ENCODE measurements at regions not wholly inside any gene's neighbourhood (a gene's known extent, or its start where the extent isn't known, plus 50 kb on each side); places are given as distances from the start of the nearest gene placed in this dataset.
"Not testable (repeated sequence)": the region's sequence is repeated elsewhere in the genome, so short reads cannot be mapped to it uniquely, and the experiment has no call there.

DNA sequence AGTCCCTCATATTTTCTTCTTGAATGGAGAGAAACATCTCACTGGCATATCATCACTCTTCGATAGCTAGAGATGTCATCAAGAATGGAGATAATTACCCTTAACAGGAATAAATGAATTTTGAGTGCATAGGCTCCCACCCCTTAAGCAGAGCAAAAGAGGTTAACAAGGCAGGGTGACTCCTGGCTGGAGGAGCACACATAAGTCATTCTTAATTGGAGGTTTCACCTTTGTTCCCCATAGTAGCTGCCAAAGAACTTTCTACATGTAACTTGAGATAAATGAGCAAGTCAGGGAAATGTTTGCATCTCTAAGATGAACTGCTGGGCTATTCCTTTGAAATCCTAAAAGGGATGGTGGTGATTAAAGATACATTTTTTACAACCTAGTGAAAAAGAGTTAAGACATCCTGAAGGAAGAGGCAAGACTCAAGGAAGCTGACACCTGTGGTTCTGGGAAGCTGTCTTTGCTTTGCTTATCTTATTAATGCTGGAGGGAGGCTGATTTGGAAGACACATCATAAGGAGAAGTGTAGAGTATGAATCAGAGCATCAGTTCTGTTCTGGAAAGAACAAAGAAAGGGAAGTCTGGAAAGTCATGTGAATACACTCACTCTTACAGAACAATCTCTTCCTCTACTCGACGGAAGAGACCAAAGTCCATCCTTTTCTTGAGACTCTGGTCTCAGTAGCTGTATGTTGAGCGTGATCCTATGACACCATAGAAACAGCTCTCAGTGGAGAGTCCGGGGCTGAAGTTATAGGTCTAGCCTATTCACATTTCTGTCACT, 326.3 kb downstream of the OSTF1 start:
- peak in 2 of 4 experiments; percentile 42 to 43 for DNase-seq

DNA sequence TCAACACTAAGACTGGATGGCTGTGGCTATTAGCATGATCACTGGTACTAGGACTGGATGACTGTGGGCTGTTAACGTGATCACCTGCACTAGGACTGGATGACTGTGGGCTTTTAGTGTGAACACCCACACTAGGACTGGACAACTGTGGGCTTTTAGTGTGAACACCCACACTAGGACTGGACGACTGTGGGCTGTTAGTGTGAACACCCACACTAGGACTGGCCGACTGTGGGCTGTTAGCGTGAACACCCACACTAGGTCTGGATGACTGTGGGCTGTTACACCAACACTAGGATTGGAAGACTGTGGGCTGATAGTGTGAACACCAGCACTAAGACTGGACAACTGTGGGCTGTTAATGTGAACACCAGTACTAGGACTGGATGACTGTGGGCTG, 329.2 kb downstream of the OSTF1 start:
- no peak for DNase-seq

GRCh38 chr9:75418518-75418917, 330.2 kb downstream of the OSTF1 start:
- no peak for DNase-seq

DNA sequence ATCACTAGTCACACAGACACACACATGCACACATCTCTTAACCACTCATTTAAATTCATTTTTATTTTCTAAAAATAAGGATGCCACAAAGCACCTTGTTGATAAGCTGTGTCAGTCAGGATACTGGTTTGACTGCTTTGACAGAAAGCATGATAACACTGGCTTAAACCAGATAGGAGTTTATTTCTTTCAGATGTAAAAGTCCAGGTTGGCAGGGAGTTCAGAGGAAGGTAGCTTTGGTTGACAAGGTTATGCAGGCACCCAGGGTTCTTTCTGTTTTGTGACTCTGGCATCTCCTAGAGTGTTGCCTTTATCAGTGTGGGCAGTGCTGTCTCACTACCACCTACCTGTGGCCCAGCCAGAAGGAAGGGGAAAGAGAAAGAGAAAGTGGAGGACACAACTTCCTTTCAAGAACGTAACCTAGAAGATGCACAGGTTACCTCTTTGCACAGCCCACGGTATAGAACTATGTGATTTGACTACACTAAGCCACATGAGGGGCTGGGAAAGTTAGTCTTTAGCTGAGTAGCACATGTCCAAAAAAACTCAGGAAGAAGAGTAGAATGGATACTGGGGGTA, 334.7 kb downstream of the OSTF1 start:
- no peak for DNase-seq

GRCh38 chr9:75429531-75430475, 341.5 kb downstream of the OSTF1 start:
- DNase-seq: no peak

GRCh38 chr9:75431375-75431774, 343.1 kb downstream of the OSTF1 start:
- DNase-seq: no peak

DNA sequence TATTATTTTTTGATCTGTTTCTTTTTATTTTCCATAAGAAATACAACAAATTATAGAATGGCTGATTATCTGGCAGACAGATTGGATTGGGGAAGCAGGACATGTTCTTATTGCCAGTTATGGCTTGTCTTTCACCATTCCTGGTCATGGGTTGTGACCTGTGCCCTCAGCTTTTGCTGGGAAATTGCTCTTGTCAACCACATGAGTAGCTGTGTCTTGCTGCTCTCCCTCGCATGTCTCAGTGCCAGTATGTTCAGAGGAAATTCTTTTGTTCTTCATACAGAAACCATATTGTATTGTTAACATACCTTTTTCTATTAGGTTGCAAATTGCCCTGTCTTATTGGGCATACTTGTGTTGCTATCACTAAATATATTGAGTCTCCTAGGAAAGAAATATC, 344.1 kb downstream of the OSTF1 start:
- no peak for DNase-seq

- DNase-seq: no peak
Measured at GRCh38 chr9:75432888-75433287, 344.6 kb downstream of the OSTF1 start.

DNA sequence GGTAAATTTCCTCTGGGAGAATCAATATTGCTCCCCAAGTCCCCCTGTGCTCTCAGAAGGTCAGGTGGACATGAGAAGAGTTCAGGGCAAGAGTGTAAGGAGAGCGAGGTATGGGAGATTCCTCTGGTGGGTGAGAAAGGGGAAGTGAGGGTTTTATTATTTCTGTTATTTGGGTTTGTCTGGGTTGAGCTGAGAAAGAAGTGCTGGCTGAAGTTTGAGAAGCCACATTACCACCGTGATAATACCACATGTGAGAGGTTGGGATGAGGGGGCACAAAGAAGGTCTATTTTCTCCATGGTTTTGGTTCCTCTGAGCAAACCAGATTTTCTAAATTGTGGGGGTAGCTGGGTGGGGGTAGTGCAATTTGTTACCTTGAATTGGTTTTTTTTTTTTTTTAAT, 350.4 kb downstream of the OSTF1 start:
- DNase-seq: peak in 1 of 4 experiments; percentile 7

- DNase-seq: no peak
Measured at GRCh38 chr9:75440914-75441313, 352.6 kb downstream of the OSTF1 start.

- DNase-seq: no peak
Measured at GRCh38 chr9:75445144-75445543, 356.8 kb downstream of the OSTF1 start.

GRCh38 chr9:75447281-75447680, 359.0 kb downstream of the OSTF1 start:
- no peak for DNase-seq

DNA sequence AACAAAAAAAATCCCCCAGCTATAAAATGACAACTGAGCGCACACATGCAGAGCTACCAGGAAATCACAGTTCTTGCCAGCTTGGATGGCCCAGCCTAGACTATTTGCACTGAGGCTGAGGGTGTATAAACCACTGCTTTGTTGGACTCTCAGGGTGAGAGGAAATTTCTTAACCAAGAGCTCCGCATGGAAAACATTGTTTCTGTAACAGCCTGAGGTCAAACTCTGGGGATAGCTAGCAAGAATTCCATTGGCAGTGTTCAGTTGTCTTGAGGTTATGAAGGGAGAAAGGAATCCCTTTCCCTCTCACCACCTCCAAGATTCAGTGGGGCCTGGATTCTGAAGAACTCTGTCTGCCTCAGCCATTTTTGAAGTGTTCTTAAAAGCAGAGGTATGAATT, 360.0 kb downstream of the OSTF1 start:
- no peak for DNase-seq

DNA sequence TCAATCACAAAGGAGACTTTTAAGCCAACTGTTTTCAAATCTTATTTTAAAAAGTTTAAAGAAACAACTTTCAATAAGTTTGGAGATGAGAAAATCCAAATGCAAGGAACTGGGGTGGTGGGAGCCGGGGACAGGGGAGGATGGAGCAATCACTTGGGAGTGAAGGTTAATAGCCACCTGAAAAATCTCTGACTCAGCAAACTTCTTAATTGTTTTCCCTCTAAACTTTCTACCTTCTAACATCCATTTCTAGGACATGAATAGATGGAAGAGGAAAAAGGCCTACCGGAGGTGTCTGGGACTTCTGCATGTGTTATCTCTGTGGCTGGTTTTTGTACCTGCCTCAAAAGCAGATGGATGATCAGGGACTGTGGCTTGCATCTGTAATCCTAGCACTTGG, 360.6 kb downstream of the OSTF1 start:
- DNase-seq: no peak

DNA sequence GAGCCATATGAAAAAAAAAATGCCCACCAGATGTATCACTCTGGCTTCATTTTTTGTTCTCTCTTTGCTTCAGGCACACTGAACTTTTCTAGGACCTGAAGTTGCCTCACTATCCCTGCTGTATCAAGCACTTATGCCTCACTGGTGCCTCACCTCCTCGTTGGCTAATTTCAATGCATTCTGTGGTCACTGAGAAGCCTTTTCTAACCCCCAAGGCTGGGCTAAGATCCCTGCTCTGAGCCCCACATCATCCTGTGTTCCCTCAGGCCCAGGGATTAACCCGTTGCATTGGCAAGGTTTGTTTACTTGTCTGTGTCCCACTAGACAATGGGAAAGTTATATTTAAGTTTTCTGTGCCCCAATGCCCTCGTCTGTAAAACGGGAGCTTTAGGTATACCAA, 362.7 kb downstream of the OSTF1 start:
- DNase-seq: no peak

DNA sequence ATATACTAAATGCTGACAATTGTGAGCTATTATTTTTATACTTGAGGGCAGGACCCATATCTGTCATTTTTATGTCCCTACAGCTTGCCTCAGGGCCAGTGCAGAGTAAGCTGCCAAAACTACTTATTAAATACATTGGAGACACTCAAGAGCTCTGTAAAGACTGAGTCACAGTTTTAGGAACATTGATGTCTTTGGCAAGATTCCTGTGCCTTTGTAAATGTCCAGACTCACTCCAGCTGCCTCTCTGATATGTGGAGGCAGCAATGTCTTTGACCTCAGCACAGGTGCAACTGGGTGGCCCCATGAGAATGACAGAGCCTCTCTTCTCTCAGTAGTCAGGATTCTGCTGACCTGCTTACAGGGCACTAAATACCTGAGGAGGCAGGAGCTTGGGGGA, 363.2 kb downstream of the OSTF1 start:
- no peak for DNase-seq

GRCh38 chr9:75452512-75452911, 364.2 kb downstream of the OSTF1 start:
- DNase-seq: peak; percentile 6 to 67 (median 34)

GRCh38 chr9:75454043-75454442, 365.7 kb downstream of the OSTF1 start:
- no peak for DNase-seq

GRCh38 chr9:75454891-75455290, 366.6 kb downstream of the OSTF1 start:
- no peak for DNase-seq

DNA sequence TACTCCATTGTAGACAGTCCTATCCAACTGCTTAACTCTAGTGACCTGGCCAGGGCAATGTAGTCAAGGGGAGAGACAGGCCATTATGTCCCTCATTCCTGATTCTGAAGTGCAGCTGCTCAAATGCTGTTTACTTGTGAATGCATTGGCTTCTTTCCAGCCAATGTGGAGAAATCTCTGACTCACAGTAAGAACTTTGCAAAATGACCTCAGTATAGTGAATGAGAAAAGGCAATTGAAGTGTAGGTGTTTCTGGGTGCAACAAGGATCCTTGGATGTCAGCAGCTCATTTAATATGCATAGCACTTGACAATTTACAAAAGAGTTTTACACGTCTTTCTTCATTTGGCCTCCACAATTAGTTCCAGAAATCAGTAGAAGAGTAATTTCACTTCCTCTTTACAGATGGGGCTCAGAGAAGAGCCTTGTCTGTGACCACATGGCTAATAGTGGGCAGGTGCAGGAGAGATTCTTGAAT, 367.2 kb downstream of the OSTF1 start:
- DNase-seq: peak; percentile 55 to 86 (median 72)

- DNase-seq: no peak
Measured at GRCh38 chr9:75456698-75457097, 368.4 kb downstream of the OSTF1 start.

- no peak for DNase-seq
Measured at GRCh38 chr9:75457474-75458011, 369.2 kb downstream of the OSTF1 start.

DNA sequence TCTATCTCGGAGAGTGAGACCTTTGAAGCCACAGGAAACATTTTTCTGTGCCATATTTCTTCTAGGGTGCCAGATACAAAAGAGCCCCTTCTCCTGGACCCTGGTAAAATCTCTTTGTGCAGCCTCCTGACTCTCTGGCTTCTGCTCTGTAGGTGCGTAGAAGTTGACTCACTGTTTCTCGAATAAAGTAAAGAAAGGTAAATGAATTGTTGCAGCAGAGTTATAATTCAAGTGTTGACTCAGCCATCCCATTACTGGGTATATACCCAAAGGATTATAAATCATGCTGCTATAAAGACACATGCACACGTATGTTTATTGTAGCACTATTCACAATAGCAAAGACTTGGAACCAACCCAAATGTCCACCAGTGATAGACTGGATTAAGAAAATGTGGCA, 371.0 kb downstream of the OSTF1 start:
- not testable (repeated sequence) for DNase-seq
